ENCODE measurements at regions not wholly inside any gene's neighbourhood (a gene's known extent, or its start where the extent isn't known, plus 50 kb on each side); places are given as distances from the start of the nearest gene placed in this dataset.
A peak's percentile ranks its signal among the peaks of the same experiment; 100 is the strongest.

DNA sequence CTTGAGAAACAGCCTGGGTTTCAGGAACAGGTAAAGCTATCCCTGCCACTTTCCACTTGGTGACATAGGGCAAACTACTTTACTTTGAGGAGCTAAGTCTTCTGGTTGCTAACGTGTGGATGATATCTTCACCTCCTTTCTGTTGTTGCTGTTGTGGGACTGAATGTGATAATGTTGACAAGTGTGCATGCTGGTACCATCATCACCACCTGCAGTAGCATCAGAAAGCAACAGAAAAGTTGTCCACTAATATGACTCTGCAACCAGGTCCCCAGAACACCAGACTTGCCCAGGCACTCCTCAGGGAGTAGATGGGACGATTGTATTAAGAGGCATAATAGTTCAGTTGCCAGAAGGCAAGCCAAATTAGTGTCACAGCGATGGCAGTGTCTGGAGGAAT lies 203.2 kb upstream of the MCTP2 start:
- TF ChIP-seq, protein P1, sequence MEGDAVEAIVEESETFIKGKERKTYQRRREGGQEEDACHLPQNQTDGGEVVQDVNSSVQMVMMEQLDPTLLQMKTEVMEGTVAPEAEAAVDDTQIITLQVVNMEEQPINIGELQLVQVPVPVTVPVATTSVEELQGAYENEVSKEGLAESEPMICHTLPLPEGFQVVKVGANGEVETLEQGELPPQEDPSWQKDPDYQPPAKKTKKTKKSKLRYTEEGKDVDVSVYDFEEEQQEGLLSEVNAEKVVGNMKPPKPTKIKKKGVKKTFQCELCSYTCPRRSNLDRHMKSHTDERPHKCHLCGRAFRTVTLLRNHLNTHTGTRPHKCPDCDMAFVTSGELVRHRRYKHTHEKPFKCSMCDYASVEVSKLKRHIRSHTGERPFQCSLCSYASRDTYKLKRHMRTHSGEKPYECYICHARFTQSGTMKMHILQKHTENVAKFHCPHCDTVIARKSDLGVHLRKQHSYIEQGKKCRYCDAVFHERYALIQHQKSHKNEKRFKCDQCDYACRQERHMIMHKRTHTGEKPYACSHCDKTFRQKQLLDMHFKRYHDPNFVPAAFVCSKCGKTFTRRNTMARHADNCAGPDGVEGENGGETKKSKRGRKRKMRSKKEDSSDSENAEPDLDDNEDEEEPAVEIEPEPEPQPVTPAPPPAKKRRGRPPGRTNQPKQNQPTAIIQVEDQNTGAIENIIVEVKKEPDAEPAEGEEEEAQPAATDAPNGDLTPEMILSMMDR (IDR thresholded peaks at IDR 0.05; ENCODE audit: insufficient read depth, low read length) = no peak
- H3K4me3 ChIP-seq (ENCODE audit: low read depth, low read length) = no peak overlapping the region
- no peak for DNase-seq (ENCODE audit: low read depth)

GRCh38 chr15:94027581-94027980 lies 203.8 kb upstream of the MCTP2 start:
- H3K4me3 ChIP-seq (ENCODE audit: low read depth, low read length) = no peak overlapping the region
- peak; percentile 15 for DNase-seq (ENCODE audit: low read depth)
- TF ChIP-seq, protein P1 (IDR thresholded peaks at IDR 0.05; ENCODE audit: insufficient read depth, low read length) = no peak

DNA sequence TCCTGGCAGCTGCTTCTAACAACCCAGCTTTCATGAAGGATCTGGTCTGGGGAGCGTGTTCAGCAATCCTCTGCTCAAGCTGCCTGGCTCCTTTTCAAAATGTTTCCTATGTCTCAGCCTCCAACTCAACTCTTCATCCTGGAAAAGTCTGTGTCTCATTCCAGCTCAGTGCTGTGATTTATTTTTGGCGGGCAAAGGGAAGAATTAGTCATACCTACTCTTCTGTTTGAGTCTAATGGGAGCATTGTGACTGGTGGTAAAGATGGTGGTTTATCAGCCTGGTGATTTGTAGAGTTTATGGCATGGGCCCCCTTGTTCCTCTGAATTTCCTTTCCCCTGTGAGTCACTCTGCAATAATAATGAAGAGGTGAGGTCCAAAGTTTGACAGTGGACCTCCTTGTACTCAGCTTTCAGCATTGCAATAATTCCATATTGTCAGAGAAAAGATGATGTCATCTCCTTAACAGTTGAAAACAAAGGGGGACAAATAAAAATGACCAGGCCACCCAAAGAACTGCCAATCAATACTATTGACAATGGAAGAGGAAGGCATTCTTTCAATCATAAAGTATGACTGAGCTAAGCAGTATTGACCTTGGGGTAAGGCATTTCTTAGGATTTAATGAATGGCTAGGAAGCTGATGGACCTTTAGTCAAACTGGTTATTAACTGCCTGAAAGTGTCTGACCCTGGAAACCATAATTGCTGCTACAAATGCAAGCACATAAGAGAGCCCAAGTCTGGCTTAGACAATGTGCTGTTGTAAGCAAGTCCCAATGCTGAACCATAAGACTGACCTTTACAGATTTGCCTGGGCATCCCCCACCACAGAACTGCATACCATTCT lies 204.7 kb upstream of the MCTP2 start:
- H3K4me3 ChIP-seq (ENCODE audit: low read depth, low read length) = no peak overlapping the region
- DNase-seq (ENCODE audit: low read depth) = peak; percentile 95
- TF ChIP-seq, protein P1 (IDR thresholded peaks at IDR 0.05; ENCODE audit: insufficient read depth, low read length) = no peak

DNA sequence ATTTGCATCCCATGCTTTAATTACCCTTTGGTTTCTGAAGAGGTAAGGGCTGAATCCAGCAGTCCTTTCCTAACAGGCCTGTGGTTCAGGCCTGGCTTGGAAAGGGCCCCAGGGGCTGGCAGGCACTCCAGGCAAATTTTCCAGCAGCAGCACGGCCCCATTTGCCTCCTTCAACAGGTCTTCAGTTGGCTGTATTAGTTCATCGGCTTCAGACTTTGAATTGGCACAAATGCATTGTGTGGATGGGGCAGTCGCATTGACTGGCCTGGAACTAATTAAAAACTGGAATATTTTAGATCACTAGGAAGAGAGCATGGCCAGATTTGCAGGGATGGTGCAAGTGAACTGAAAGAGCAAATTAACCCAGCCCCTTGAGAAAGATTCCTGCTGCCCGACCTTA lies 207.8 kb upstream of the MCTP2 start:
- DNase-seq (ENCODE audit: low read depth) = peak; percentile 69
- no peak overlapping the region for H3K4me3 ChIP-seq (ENCODE audit: low read depth, low read length)
- TF ChIP-seq, protein P1 (IDR thresholded peaks at IDR 0.05; ENCODE audit: insufficient read depth, low read length) = no peak

- DNase-seq (ENCODE audit: low read depth) = peak; percentile 48
Measured at GRCh38 chr15:94021621-94022320, 209.6 kb upstream of the MCTP2 start.

GRCh38 chr15:94019062-94019461 lies 212.3 kb upstream of the MCTP2 start:
- DNase-seq (ENCODE audit: low read depth) = no peak
- H3K4me3 ChIP-seq (ENCODE audit: low read depth, low read length) = no peak overlapping the region
- TF ChIP-seq, protein P1 (IDR thresholded peaks at IDR 0.05; ENCODE audit: insufficient read depth, low read length) = no peak

More at GRCh38 chr15:94021621-94022320, 209.6 kb upstream of the MCTP2 start:
- TF ChIP-seq, protein P1 (IDR thresholded peaks at IDR 0.05; ENCODE audit: insufficient read depth, low read length) = no peak
- no peak overlapping the region for H3K4me3 ChIP-seq (ENCODE audit: low read depth, low read length)
